ENCODE measurements at regions not wholly inside any gene's neighbourhood (a gene's known extent, or its start where the extent isn't known, plus 50 kb on each side); places are given as distances from the start of the nearest gene placed in this dataset.
"Not testable (repeated sequence)": the region's sequence is repeated elsewhere in the genome, so short reads cannot be mapped to it uniquely, and the experiment has no call there.

DNA sequence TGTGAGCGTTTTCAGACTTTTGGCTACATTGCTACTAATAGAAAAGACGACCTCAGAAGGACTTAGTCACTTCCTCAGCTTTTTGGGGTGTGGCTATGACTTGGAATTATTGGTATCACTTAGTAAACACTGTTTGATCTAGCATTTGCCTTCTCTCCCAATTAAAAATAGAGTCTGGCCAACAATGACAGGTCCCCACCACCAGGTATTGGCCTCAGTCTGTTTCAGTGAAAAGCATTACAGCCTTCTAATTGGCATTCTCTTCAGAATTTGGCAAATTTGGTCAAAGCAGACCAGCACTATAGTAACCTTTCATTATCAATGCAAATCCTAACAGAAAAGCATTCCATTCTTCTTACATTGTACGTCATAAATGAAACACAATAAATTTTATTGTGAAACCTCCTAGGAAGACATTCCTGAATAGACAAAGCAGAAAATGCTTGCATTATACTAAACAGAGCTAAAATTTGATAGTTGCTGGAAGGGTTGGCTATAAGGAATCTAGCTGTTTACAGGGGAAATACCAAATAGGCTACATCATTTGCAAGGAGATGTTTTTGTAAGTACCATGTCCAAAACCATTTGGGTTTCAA lies 613.9 kb downstream of the IRS1 start:
- no peak for DNase-seq

DNA sequence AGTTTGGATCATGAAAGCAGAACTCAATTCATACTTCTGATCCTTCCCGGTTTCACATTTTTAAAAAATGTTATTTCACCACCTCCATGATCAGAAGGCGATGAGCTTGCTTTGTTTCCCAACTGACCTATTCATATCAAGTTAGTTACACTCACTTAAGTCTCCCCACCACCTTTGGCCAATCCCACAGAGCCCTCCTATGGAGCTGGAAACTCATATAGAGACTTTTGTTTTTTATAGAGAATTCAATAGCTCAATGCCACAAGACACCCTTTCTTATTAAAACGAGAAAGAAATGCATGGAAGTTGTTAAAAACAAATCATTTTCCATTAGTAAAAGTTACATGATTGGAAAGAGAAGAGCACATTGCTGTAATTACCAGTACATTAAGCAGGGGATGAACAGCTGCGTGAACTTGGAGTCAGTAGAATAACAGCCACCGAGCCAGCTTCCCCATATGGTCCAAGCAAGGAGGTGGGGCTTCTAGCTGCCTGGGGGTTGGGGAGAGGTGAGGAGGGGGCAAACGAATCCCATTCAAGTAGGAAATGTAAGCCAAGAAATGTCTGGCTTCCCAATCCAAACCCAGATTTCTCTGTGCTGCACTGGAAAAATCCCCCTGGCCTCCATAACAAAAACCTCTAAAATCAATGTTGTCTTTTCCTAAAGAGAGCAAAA lies 614.5 kb downstream of the IRS1 start:
- DNase-seq: no peak

GRCh38 chr2:226184540-226184939 lies 615.1 kb downstream of the IRS1 start:
- no peak for DNase-seq

DNA sequence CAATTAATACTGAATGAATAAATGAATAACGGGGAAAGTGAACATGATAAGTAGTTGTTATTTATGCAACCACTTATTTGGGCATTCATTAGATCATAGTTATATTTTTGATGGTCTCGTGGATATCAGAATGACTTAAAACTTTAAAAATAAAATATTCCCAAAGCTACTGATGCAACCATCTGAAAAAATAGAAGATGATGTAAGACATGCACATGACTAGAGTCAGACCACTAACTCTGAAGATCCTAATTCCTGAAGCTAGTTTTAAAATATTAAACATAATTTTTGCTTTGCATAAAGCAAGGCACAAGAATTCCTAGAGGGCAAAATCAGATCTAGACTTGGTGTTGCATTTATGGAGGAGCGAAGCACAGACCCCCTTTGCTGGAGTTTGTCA lies 616.1 kb downstream of the IRS1 start:
- no peak for DNase-seq

DNA sequence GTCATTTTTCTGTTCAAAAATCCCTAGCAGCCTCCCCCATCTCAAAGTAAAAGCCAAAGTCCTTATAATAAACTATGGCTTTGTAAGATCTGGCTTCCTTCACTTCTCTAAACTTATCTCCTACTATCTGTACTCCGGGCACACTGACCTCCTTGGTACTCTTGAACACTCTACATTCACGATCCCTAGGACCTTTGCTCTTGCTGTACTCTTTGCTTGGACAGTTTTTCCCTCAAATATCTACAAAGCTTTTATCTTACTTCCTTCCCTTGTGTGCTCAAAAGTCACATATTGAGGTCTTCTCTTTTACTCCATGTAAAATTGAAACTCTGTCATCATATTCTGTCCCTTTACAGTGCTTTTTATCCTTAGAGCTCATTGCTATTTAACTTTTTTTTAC lies 616.6 kb downstream of the IRS1 start:
- DNase-seq: no peak

DNA sequence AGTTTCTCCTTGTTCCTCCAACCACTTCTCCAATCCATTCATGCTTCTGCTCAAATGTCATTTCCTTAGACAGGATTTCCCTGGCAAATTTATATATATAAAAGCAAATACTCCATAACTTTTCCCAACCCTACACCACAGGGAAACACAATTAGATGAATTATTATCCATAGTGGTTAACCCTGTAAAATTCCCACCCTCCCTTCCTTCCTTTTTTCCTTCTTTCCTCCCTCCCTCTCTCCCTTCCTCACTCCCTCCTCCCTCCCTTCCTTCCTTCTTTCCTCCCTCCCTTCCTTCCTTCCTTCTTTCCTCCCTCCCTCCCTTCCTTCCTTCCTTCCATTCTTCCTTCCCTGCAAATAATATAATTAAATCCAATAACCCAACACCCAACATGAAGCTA lies 617.7 kb downstream of the IRS1 start:
- DNase-seq: no peak

DNA sequence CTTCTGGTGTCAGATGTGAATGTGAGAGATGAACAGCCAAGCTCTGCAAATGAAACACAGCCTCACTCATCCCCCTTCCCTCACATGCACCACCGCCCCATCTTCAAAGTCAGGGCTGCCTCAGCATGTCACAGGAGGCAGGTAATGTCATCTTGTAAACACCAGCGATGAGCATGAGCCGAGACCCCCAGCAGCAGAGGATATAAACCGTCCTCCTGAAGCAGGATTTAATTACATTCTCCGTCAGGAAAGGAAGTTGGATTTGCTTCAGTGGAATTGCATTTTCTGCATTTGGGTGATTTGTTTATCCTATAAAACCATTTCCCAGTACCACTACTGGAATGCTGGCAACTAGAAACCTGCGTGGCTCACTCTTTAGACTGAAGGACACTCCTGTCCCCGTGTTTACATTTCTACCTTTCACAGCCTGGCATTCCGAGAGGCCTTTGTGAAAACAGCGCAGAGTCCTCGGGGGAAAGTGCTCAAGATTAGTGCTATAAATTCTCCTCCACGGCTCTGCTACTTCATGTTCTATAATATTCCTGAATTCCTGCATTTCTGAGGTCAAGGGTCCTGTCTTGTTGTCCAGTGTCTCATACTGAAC lies 619.2 kb downstream of the IRS1 start:
- no peak for DNase-seq

DNA sequence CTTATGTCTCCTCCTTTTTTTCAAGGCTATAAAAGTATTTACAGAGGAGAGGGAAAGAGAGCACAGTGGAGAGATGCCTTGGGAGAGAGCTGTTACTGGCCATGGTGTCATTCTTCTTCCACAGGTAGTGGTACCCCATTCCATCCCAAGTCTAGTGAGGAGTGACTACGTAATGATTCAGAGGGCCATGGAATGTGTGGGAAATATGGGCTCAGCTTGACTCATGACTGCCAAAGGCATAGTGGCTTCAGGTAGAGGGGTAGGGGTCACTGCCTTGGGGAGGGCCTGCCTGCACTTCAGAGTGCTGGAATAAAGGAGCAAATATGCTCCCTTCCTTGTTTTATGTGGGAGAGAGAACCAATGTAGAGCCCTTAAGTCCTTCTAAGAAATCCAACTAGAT lies 620.6 kb downstream of the IRS1 start:
- no peak for DNase-seq

- DNase-seq: no peak
Measured at GRCh38 chr2:226176283-226176984, 623.2 kb downstream of the IRS1 start.

- no peak for DNase-seq
Measured at GRCh38 chr2:226174390-226174789, 625.2 kb downstream of the IRS1 start.

DNA sequence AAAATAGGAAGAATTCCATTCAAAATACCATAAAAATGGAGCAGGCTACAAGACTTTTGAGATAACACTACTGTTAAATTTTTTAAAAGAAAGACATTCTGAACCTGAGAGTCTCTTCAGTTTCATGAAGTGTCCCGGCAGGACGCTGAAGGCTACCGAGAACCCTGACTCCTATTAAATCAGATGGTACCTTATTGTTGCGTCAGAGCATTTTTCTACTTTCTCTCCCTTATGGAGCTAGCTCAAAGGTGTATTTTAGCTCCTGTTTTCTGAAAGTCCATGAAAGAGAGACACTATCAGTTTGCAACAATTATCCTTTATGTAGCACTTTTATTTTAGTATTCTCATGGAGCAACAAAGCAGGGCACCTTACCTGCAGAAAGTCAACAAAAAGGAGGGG lies 626.7 kb downstream of the IRS1 start:
- no peak for DNase-seq

DNA sequence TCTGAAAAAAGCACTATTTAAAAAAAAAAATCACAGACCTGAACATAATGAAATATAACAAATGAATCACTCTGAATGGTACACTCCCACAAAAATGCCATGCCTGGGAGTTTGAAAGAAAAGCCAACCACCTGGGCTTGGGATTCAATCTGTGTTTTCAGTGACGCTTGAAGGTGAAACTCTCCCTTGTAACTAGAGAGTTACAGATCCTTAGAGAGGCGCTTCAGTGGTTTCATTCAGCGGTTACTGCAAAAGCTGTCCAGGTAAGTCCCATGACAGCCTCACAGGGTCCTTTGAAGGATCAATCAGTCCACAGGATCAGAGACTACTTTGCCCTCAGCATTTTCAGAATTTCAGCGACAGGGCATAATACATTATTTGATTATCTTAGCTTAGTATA lies 627.3 kb downstream of the IRS1 start:
- no peak for DNase-seq

DNA sequence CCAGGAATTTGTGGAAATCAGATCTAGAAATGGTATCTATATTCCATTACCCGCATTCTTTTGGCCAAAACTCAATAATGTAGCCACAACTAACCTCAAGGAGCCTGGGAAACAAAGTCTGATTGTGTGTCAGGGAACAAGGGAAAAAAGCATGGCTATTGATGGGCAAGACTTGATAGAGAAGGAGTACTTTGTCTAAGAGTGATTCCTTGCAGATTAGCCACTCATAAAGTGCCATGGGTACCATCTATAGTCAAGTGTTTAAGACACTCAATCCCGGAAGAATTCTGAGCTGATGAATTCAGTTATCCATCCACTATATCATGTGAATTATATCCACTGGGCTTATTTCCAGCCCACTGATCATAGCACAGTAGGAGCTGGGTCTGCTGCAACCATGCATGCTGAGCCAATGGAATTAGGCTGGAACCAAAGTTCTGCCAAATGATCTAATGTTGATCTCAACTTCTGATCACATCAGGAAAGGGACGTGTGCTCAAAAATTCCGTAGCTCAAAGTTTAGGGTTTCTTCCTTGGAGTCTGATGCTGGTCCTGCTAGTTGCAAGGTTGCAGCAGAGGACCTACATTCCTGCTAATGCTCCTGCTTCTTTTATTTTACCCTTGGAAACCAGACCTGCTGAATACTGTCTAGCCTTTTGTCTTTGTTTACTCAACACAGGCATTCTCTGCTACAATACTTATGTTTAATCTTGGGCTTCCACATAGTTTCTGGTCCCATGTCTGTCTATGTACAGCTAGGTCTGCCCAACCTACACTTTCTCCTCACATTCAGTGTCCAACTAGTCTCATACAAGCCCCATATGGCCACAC lies 629.7 kb downstream of the IRS1 start:
- DNase-seq: no peak

GRCh38 chr2:226168496-226169160 lies 631.0 kb downstream of the IRS1 start:
- no peak for DNase-seq

GRCh38 chr2:226164512-226164911 lies 635.1 kb downstream of the IRS1 start:
- no peak for DNase-seq

DNA sequence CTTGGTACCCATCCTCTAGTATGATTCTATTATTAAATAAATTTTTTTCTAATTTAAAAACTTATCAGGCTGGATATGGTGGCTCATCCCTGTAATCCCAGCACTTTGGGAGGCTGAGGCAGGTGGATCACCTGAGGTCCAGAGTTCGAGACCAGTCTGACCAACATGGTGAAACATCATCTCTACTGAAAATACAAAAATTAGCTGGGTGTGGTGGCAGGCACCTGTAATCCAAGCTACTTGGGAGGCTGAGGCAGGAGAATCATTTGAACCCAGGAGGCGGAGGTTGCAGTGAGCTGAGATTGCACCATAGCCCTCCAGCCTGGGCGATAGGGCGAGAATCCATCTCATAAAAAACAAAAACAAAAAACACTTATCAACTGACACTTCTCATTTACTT lies 639.0 kb downstream of the IRS1 start:
- DNase-seq: not testable (repeated sequence)

DNA sequence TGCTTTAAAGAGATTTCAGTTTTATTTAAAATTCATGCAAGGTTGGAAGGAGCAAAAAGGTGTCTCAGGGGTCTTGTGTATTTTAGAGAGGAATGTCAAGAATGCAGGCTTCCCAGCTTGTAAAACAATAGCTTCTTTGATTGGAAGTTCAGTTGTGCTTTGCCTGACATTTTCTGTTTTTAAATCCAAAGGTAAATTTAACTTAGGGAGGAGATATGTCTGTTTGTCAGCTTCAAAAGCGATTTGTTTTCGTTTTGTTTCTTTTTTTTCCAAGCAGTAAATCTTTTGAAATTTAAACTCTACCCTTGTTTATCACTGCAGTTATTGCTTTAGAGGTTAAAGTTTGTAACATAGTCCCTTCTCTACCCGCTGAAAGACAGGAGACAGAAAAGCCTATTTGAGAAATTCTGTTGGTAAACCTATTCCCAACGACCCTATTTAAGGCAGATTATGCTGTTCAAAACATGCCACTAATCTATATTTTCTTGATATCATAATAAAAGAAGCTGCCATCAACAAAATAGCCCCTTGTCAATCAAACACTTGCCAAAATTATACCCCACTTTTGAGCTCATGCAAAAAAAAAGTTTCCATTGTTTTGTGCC lies 639.6 kb downstream of the IRS1 start:
- DNase-seq: no peak

GRCh38 chr2:226158940-226159339 lies 640.7 kb downstream of the IRS1 start:
- no peak for DNase-seq

DNA sequence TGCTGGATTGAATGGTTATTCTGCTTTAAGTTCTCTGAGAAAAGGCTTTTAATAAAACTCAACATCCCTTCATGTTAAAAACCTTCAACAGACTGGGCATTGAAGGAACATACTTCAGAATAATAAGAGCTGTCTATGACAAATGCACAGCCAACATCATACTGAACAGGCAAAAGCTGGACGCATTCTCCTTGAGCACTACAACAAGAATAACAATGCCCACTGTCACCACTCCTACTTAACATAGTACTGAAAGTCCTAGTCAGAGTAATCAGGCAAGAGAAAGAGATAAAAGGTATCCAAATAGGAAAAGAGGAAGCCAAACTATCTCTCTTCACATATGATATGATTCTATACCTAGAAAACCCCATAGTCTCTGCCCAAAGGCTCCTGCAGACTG lies 641.4 kb downstream of the IRS1 start:
- DNase-seq: no peak

- no peak for DNase-seq
Measured at GRCh38 chr2:226155093-226155875, 644.3 kb downstream of the IRS1 start.

DNA sequence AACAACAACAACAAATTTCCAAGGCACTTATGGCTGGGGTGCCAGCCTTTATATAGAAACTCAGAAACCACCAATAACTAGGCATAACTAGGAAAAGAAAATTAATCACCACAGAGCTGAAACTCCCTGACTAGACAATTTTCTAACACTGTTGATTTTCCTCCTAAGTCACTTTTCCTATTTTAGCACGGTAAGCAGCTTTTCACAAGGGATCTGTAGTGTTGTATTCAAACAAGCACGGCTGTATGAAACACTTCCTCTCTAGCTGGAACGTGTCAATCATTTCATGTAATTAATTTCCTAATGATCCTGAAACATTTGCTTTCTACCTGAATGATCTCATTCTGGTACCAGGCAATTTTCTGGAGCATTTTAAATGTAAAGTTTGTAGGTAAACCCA lies 645.0 kb downstream of the IRS1 start:
- no peak for DNase-seq
